Prostate gland (tissue), 2 donors: ENCODE measurements at regions not wholly inside any gene's neighbourhood (a gene's known extent, or its start where the extent isn't known, plus 50 kb on each side); places are given as distances from the start of the nearest gene placed in this dataset.

Source experiments
- CTCF ChIP-seq, 4 experiments: fragments of 200-600 bp in 2 of 4; fragments of 450-650 bp in 2 of 4; sonication (generic) in 2 of 4; IDR thresholded peaks; 1 replicate in 3 of 4; 2 replicates in 1 of 4; pipeline ENCODE4 v1.5.1; 2016 to 2019; ENCODE audit warnings: antibody characterized with exemption in 4 of 4, mild to moderate bottlenecking in 2 of 4, moderate library complexity in 2 of 4
- POLR2A ChIP-seq: fragments of 450-650 bp; IDR thresholded peaks from one replicate; pipeline ENCODE4 v1.6.1; 2016; ENCODE audit warnings: antibody characterized with exemption, mild to moderate bottlenecking
- POLR2AphosphoS5 ChIP-seq: sonication (generic); formaldehyde crosslinking; IDR thresholded peaks from one replicate; pipeline ENCODE4 v1.6.1; 2017; ENCODE audit warnings: antibody characterized with exemption

DNA sequence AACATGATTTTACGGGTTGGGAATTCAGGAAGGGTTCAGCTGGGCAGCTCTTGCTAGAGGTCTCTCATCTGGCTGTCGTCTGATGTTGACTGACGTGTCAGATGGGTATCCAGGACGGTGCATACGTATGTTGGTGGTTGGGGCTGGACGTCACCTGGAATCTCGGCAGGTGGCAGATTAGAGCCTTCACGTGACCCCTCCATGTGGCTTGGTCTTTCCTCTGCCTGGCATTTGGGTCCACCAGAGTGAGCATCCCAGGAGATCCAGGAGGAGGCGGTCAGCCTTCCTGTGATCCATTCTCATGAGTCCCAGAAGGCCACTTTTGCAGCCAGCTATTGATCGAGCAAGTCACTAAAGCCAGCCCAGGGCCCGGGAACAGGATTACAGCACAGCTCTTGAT is 202.7 kb downstream of the FOXL1 start:
- no peak for TF ChIP-seq POLR2AphosphoS5
- no peak for TF ChIP-seq CTCF (IDR thresholded peaks at IDR 0.05)
- no peak for TF ChIP-seq POLR2A
